SK-MEL-5 (cell line): ENCODE measurements at regions not wholly inside any gene's neighbourhood (a gene's known extent, or its start where the extent isn't known, plus 50 kb on each side); places are given as distances from the start of the nearest gene placed in this dataset.

ENCODE experiments used
- DNase-seq: peaks from one replicate; pipeline ENCODE4 v3.0.0-alpha.2; 2016; ENCODE audit warnings: low read depth, low spot score
- in situ Hi-C: cut with HindIII; loops from 2 replicates; pipeline ENCODE4 v1.10.0; 2016; ENCODE audit warnings: low sequenced_read_pairs, high pct_unique_total_duplicates, low pct_unique_long_range_greater_than_20kb

GRCh38 chr6:119591235-119591634 lies 241.7 kb upstream of the MAN1A1 start:
- in situ Hi-C loops: no loop called here
- no peak for DNase-seq

GRCh38 chr6:119590066-119590465 lies 240.5 kb upstream of the MAN1A1 start:
- DNase-seq: no peak
- in situ Hi-C loops: no loop called here

DNA sequence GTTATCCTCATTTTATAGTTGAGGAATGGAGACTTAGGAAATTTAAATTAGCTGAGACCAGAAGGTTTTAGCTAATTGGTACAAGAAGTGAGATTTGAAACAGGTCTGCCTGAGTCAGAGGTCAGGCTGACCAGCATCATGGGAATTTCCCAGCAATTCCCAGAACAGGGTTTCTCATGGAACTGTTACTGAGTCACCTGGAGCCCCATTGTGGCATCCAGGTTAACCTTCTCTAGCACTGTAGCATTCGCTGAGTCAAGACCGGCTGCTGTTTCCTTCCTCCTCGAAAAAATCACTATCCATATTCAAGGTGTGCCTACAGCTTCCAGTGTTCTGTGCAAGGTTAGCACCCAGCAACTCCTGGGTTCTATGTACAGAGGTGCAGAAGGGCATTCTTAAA lies 238.0 kb upstream of the MAN1A1 start:
- no peak for DNase-seq
- in situ Hi-C loops: no loop called here

GRCh38 chr6:119586250-119586882 lies 236.8 kb upstream of the MAN1A1 start:
- in situ Hi-C loops: no loop called here
- no peak for DNase-seq

DNA sequence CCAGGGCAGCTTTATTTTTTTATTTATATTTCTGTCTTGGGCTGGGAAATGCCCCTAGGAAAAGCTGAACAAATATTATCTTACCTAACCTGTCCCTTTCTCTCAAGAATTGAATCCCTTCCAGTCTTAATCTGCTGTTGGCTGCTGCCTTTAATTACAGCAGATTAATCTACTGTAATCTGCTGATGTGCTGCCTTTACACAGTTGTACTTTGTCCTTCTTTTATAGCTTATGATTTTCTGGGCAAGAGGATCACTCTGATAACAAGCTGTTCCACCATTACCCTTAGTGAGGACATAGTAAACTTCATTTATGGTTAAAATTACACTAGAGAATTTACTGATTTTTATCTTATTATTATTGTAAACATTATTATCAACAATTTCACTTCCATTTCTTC lies 234.5 kb upstream of the MAN1A1 start:
- in situ Hi-C loops: no loop called here
- DNase-seq: no peak

- in situ Hi-C loops: no loop called here
- no peak for DNase-seq
Measured at GRCh38 chr6:119581220-119581619, 231.7 kb upstream of the MAN1A1 start.

DNA sequence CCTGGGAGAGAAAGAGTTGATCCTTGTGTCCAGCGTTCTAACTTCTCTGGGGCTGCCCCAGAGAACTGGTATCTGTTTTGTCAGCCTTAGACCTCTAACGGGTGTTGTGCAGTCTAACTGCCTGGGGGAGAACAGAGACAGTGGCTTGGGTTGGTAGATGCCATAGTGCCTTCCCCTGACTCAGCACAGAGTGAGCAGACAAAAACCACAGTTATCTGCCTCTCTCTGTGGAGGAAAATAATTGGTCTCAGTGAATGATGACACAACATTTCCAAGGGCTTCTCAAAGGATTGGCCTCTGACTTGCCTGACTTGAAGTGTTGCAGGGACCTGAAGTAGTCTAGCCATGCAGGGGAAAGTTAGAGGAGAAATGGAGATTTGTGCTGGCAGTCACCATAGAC lies 226.2 kb upstream of the MAN1A1 start:
- no peak for DNase-seq
- in situ Hi-C loops: no loop called here

DNA sequence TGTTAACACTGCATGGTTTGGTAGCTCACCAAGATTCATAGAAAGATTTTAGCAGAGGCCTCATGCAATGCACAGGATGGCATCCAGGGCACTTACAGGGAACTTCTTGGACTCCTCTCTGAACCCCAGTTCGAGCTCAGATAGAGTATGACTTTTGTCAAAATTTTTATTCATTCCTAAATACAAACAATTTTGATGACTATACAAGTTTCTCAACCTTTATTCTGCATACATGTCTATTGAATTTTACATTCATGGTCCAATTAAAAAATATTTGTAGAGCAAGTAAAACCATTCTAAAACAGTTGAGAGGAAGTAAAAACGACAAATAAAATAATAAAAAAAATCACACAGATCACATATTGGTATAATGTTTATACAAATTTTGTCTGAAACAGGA lies 219.0 kb upstream of the MAN1A1 start:
- DNase-seq: no peak
- in situ Hi-C loops: no loop called here

GRCh38 chr6:119566546-119567260 lies 217.1 kb upstream of the MAN1A1 start:
- in situ Hi-C loops: no loop called here
- peak; percentile 36 for DNase-seq

DNA sequence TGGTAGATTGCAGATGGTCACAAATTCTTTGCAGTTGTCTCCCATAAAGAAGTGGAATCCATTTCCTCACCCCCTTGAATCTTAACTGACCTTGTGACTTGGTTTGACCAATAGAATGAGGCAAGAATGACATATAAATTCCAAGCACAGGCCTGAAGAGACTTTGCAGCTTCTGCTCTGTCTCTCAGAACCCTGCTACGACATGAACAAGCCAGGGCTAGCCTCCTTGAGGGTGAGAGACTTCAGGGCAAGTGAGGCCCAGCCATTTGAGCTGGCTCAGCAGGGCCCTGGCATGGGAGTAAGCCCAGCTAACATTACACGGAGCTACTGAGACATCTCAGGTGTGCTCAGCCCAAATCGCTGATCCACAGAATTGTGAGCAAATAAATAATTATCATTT lies 216.3 kb upstream of the MAN1A1 start:
- in situ Hi-C loops: no loop called here
- DNase-seq: no peak

GRCh38 chr6:119562168-119562567 lies 212.6 kb upstream of the MAN1A1 start:
- no peak for DNase-seq
- in situ Hi-C loops: no loop called here

GRCh38 chr6:119559586-119559985 lies 210.0 kb upstream of the MAN1A1 start:
- in situ Hi-C loops: no loop called here

GRCh38 chr6:119557239-119557638 lies 207.7 kb upstream of the MAN1A1 start:
- in situ Hi-C loops: no loop called here

More at GRCh38 chr6:119559586-119559985, 210.0 kb upstream of the MAN1A1 start:
- no peak for DNase-seq

GRCh38 chr6:119552021-119552420 lies 202.5 kb upstream of the MAN1A1 start:
- DNase-seq: no peak
- in situ Hi-C loops: no loop called here

More at GRCh38 chr6:119557239-119557638, 207.7 kb upstream of the MAN1A1 start:
- no peak for DNase-seq

GRCh38 chr6:119547024-119547423 lies 197.5 kb upstream of the MAN1A1 start:
- no peak for DNase-seq
- in situ Hi-C loops: no loop called here

DNA sequence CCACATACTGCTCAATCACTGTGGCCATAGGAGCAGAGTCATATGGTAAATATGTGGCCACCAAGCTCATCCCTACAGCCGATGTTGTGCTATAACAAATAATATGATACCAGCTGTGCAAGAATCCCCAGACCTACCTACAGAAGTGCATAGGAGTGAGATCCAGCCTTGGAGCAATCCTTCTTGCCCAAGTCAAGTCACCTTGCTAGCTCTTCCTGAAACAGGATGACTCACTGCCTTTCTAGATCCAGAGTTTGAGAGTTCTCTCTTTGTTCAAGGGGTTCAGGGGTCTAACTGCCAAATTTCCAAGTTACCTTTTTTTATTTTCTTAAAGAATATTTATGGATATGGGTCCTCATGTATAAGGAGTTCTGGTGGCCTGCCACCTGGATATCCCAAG lies 195.7 kb upstream of the MAN1A1 start:
- DNase-seq: no peak
- in situ Hi-C loops: no loop called here

- no peak for DNase-seq
- in situ Hi-C loops: no loop called here
Measured at GRCh38 chr6:119544325-119545175, 195.0 kb upstream of the MAN1A1 start.

DNA sequence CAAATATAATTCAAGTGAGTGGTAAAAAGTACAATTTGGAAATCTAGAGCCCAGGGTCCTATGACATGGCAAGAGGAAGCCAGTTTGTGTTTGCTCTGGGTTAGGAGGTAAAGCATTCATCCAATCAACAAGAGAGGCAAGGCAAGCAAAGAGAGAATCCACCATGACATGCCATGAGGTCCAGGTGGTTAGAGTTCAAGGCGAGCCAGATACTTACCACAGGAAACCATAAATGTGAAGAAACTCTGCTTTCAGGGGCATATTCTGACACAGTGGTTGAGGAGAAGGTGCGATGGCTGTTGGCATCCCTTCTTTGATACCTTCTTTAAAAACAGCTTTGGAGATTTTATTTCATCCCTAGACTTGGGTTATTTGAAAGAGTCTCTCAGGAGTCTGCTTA lies 193.8 kb upstream of the MAN1A1 start:
- no peak for DNase-seq
- in situ Hi-C loops: no loop called here

DNA sequence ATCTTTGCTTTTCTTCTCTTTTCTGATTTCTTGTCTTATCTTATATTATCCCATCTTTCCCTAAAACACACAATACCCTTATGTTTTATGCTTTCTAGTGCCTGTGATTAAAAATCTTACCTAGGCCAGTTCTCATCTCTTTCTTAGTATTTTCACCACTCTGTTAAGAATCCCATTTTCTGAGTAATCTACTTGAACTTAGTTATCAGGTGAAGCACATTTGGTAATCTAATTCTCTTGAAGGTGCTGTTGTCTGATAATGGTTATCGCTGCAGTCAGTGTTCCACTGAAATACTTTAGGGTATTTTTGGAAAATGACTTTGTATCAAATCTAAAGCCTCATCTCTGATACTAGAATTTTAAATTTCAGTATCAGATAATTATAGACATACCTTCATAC lies 192.5 kb upstream of the MAN1A1 start:
- in situ Hi-C loops: no loop called here

More for the DNA sequence above, 192.5 kb upstream of the MAN1A1 start:
- DNase-seq: no peak
